SK-N-SH (cell line): ENCODE measurements at regions not wholly inside any gene's neighbourhood (a gene's known extent, or its start where the extent isn't known, plus 50 kb on each side); places are given as distances from the start of the nearest gene placed in this dataset.
A peak's percentile ranks its signal among the peaks of the same experiment; 100 is the strongest.

Experiments used
- CTCF ChIP-seq: fragments of 200-600 bp; sonication (generic); IDR thresholded peaks from 2 replicates; pipeline ENCODE4 v1.6.1; 2017; ENCODE audit warnings: antibody characterized with exemption, mild to moderate bottlenecking, moderate library complexity
- EP300 ChIP-seq, 2 experiments: IDR thresholded peaks; 2 replicates each; pipeline versions ENCODE4 v1.4.0 to v1.6.1; 2012; ENCODE audit warnings: borderline replicate concordance in 1 of 2, low read depth in 1 of 2, low read length in 1 of 2
- EZH2phosphoT487 ChIP-seq: fragments of 200-600 bp; sonication (generic); IDR thresholded peaks from 2 replicates; pipeline ENCODE4 v1.6.1; 2017; ENCODE audit warnings: low read depth, mixed run types, mild to moderate bottlenecking, antibody characterized with exemption, moderate library complexity, borderline replicate concordance
- GABPA ChIP-seq: IDR thresholded peaks from 2 replicates; pipeline ENCODE4 v1.4.0; 2012; ENCODE audit warnings: low read depth, mild to moderate bottlenecking
- GATA2 ChIP-seq: sonication (generic); formaldehyde crosslinking; IDR thresholded peaks from 2 replicates; pipeline ENCODE4 v1.5.0; 2020; ENCODE audit warnings: mild to moderate bottlenecking, missing genetic modification reagents
- MXI1 ChIP-seq: IDR thresholded peaks from 2 replicates; pipeline ENCODE4 v1.6.1; 2012; ENCODE audit warnings: mild to moderate bottlenecking, low read depth, low read length, improper control_type of control experiment
- POLR2AphosphoS5 ChIP-seq: IDR thresholded peaks from 2 replicates; pipeline ENCODE4 v1.6.1; 2012; ENCODE audit warnings: low read depth, low read length
- RAD21 ChIP-seq: IDR thresholded peaks from 2 replicates; pipeline ENCODE4 v1.6.1; 2012; ENCODE audit warnings: mild to moderate bottlenecking, low read length
- RCOR1 ChIP-seq: fragments of 150-350 bp; IDR thresholded peaks from 2 replicates; pipeline ENCODE4 v1.6.1; 2017; ENCODE audit warnings: antibody characterized with exemption, low read length
- RFX5 ChIP-seq: IDR thresholded peaks from 2 replicates; pipeline ENCODE4 v1.6.1; 2012; ENCODE audit warnings: mild to moderate bottlenecking, improper control_type of control experiment, low read length
- TEAD4 ChIP-seq: IDR thresholded peaks from 2 replicates; pipeline ENCODE4 v1.4.0; 2012; ENCODE audit warnings: mild to moderate bottlenecking, borderline replicate concordance; ENCODE audit not compliant: insufficient read depth
- USF2 ChIP-seq: fragments of 150-350 bp; IDR thresholded peaks from 2 replicates; pipeline ENCODE4 v1.6.1; 2017; ENCODE audit warnings: antibody characterized with exemption, low read length, low read depth, borderline replicate concordance
- YY1 ChIP-seq: IDR thresholded peaks from 2 replicates; pipeline ENCODE4 v1.4.0; 2012; ENCODE audit warnings: low read depth, mild to moderate bottlenecking

- TF ChIP-seq RAD21 = no peak
- TF ChIP-seq EP300 (IDR thresholded peaks at IDR 0.05; ENCODE audit: borderline replicate concordance in 1 of 2, low read depth in 1 of 2, low read length in 1 of 2) = peak in 1 of 2 experiments; percentile 38; a peak in 1 of 4 replicates
- no peak for TF ChIP-seq EZH2phosphoT487
- no peak for TF ChIP-seq POLR2AphosphoS5
- no peak for TF ChIP-seq CTCF
- TF ChIP-seq GABPA = no peak
- no peak for TF ChIP-seq YY1
- TF ChIP-seq RCOR1 = peak; percentile 25; the same call in 1 of the 2 replicates
- no peak for TF ChIP-seq MXI1
- TF ChIP-seq USF2 = no peak
- TF ChIP-seq RFX5 = no peak
- TF ChIP-seq GATA2 (CRISPR knock-in tag) = no peak
- no peak for TF ChIP-seq TEAD4
These were observed 125.8 kb downstream of the SMIM20 start for GRCh38 chr4:26039639-26040359.
